GM23248 (cell line): ENCODE measurements at regions not wholly inside any gene's neighbourhood (a gene's known extent, or its start where the extent isn't known, plus 50 kb on each side); places are given as distances from the start of the nearest gene placed in this dataset.
A peak's percentile ranks its signal among the peaks of the same experiment; 100 is the strongest.

ENCODE experiments used
- DNase-seq: peaks from one replicate; pipeline ENCODE4 v3.0.0-alpha.2; 2015
- H2AFZ ChIP-seq: fragments of 200-600 bp; sonication (generic); 2 replicates; pipeline ENCODE4 v1.6.1; 2016; ENCODE audit warnings: antibody characterized with exemption
- H3F3A ChIP-seq: fragments of 200-600 bp; sonication (generic); 2 replicates; pipeline ENCODE4 v1.6.1; 2016; ENCODE audit warnings: mild to moderate bottlenecking, antibody characterized with exemption, mixed run types; ENCODE audit not compliant: insufficient read depth
- H3K27ac ChIP-seq: fragments of 200-600 bp; sonication (generic); 2 replicates; pipeline ENCODE4 v1.5.1; 2016; ENCODE audit warnings: mild to moderate bottlenecking
- H3K27me3 ChIP-seq: fragments of 200-600 bp; sonication (generic); replicated peaks from 2 replicates; pipeline ENCODE4 v1.6.1; 2016; ENCODE audit warnings: mild to moderate bottlenecking; ENCODE audit not compliant: insufficient read depth
- H3K36me3 ChIP-seq: fragments of 200-600 bp; sonication (generic); 2 replicates; pipeline ENCODE4 v1.6.1; 2016; ENCODE audit warnings: low read depth, mild to moderate bottlenecking
- H3K4me1 ChIP-seq: fragments of 200-600 bp; sonication (generic); 2 replicates; pipeline ENCODE4 v1.6.1; 2016; ENCODE audit warnings: mild to moderate bottlenecking; ENCODE audit not compliant: insufficient read depth
- H3K4me2 ChIP-seq: fragments of 200-600 bp; sonication (generic); one replicate; pipeline ENCODE4 v1.6.1; 2016; ENCODE audit warnings: mild to moderate bottlenecking; ENCODE audit not compliant: unreplicated experiment
- H3K4me3 ChIP-seq: fragments of 200-600 bp; sonication (generic); 2 replicates; pipeline ENCODE4 v1.5.1; 2016; ENCODE audit warnings: mild to moderate bottlenecking
- H3K79me2 ChIP-seq: fragments of 200-600 bp; sonication (generic); 2 replicates; pipeline ENCODE4 v1.6.1; 2016; ENCODE audit warnings: mild to moderate bottlenecking; ENCODE audit not compliant: insufficient read depth
- H3K9ac ChIP-seq: fragments of 200-600 bp; sonication (generic); 2 replicates; pipeline ENCODE4 v1.6.1; 2016; ENCODE audit warnings: mild to moderate bottlenecking
- H3K9me2 ChIP-seq: fragments of 200-600 bp; sonication (generic); 2 replicates; pipeline ENCODE4 v1.6.1; 2016; ENCODE audit warnings: mixed run types, mild to moderate bottlenecking, moderate library complexity; ENCODE audit not compliant: insufficient read depth
- H3K9me3 ChIP-seq: fragments of 200-600 bp; sonication (generic); one replicate; pipeline ENCODE4 v1.6.1; 2017; ENCODE audit warnings: low read depth
- H4K20me1 ChIP-seq: fragments of 200-600 bp; sonication (generic); 2 replicates; pipeline ENCODE4 v1.6.0; 2016; ENCODE audit not compliant: insufficient read depth
- EZH2 ChIP-seq: fragments of 200-600 bp; sonication (generic); IDR thresholded peaks from 2 replicates; pipeline ENCODE4 v1.6.1; 2018; ENCODE audit warnings: antibody characterized with exemption, mild to moderate bottlenecking; ENCODE audit not compliant: insufficient read depth, poor library complexity, severe bottlenecking
- EZH2phosphoT487 ChIP-seq: fragments of 200-600 bp; sonication (generic); IDR thresholded peaks from 2 replicates; pipeline ENCODE4 v1.6.1; 2018; ENCODE audit warnings: antibody characterized with exemption, moderate library complexity, mild to moderate bottlenecking, low read depth; ENCODE audit not compliant: insufficient read depth
- WGBS, 2 experiments: methylation state at CpG; one replicate each; pipeline ENCODE4 v1.1.6; 2015 to 2017; ENCODE audit warnings: low lambda C conversion rate in 2 of 2, low coverage in 1 of 2; ENCODE audit errors: missing lambda C conversion rate in 2 of 2; 5-methylcytosine and 5-hydroxymethylcytosine counted together
- in situ Hi-C: fragments of 300-500 bp; cut with MboI; formaldehyde crosslinking; loops from 2 replicates; pipeline ENCODE4 v1.15.0; 2020

DNA sequence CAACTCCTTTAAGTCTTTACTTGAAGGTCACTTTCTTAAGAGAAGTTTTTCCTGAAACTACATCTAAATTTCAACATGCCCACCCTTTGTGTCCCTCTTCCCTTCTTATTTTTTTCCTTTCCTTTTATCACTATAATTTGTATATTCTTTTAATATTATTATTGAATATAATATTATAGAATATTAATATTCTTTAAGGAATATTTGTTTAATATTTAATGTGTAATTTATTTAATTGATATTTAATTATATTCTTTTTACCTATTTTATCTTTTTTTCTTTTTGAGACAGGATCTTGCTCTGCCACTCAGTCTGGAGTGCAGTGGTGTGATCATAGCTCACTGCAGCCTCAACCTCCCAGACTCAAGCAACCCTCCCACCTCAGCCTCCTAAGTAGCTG is 114.8 kb downstream of the KDR start:
- in situ Hi-C loops = loop anchor here (25.0 kb wide), 1 partner anchor 552 kb away; no protein-coding TSS in a partner anchor
- TF ChIP-seq EZH2 = no peak
- TF ChIP-seq EZH2phosphoT487 = no peak

GRCh38 chr4:55008166-55009056 is 117.0 kb downstream of the KDR start:
- H3K36me3 ChIP-seq = no peaks in the 10 kb centered on the region
- H3F3A ChIP-seq = no peaks in the 10 kb centered on the region
- H3K4me2 ChIP-seq = no peak overlapping the region
- 70 to 76% methylated on average over 20 of the region's 20 CpGs for WGBS, 2 experiments
- H3K27ac ChIP-seq = no peak overlapping the region
- no peaks in the 10 kb centered on the region for H4K20me1 ChIP-seq
- H3K9me2 ChIP-seq = no peaks in the 10 kb centered on the region
- no peak overlapping the region for H3K4me3 ChIP-seq
- H2AFZ ChIP-seq = no peak overlapping the region
- H3K9me3 ChIP-seq = no peaks in the 10 kb centered on the region
- no peak overlapping the region for H3K9ac ChIP-seq
- DNase-seq = peak; percentile 24
- TF ChIP-seq EZH2 = no peak
- TF ChIP-seq EZH2phosphoT487 = no peak
- no peaks in the 10 kb centered on the region for H3K4me1 ChIP-seq
- no peaks in the 10 kb centered on the region for H3K79me2 ChIP-seq
- peaks cover 10% of the 10 kb centered on the region; the same call in 1 of the 2 replicates for H3K27me3 ChIP-seq
- in situ Hi-C loops = loop anchor here (25.0 kb wide), 1 partner anchor 554 kb away; no protein-coding TSS in a partner anchor

More for the DNA sequence above, 114.8 kb downstream of the KDR start:
- H4K20me1 ChIP-seq = no peaks in the 10 kb centered on the region
- no peak overlapping the region for H3K27ac ChIP-seq
- H3K9ac ChIP-seq = no peak overlapping the region
- H3K9me3 ChIP-seq = no peaks in the 10 kb centered on the region
- no peak overlapping the region for H2AFZ ChIP-seq
- no peaks in the 10 kb centered on the region for H3K79me2 ChIP-seq
- H3K4me3 ChIP-seq = no peak overlapping the region
- H3K36me3 ChIP-seq = no peaks in the 10 kb centered on the region
- H3F3A ChIP-seq = no peaks in the 10 kb centered on the region
- H3K4me1 ChIP-seq = no peaks in the 10 kb centered on the region
- no peak overlapping the region for H3K4me2 ChIP-seq
- no peak for DNase-seq
- H3K9me2 ChIP-seq = no peaks in the 10 kb centered on the region
- no peaks in the 10 kb centered on the region for H3K27me3 ChIP-seq

DNA sequence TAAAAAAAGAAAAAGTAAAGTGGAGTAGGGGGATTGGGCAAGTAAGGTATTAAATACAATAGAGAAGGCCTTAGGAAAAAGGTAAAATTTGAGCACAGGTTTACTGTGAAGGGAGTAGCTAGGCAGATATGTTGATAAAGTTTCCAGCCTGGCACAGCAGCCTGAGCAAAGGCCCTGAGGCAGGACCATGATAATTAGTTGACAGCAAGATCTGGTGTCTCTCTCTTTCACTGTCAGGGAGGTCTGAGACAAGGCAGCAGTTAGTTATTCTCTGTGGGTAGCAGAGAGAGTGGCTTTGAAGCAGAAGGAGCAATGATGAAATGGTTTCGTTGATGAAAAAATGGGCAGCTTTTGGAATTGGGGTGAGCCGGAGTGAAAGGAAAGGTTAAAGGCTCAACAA is 119.5 kb downstream of the KDR start:
- no peaks in the 10 kb centered on the region for H4K20me1 ChIP-seq
- no peak overlapping the region for H3K4me3 ChIP-seq
- TF ChIP-seq EZH2phosphoT487 (no peak), EZH2 (no peak)
- H3K4me1 ChIP-seq = no peaks in the 10 kb centered on the region
- H3K79me2 ChIP-seq = no peaks in the 10 kb centered on the region
- no peaks in the 10 kb centered on the region for H3K9me2 ChIP-seq
- no peaks in the 10 kb centered on the region for H3K9me3 ChIP-seq
- no peaks in the 10 kb centered on the region for H3F3A ChIP-seq
- H3K9ac ChIP-seq = no peak overlapping the region
- in situ Hi-C loops = loop anchor here (25.0 kb wide), 1 partner anchor 556 kb away; no protein-coding TSS in a partner anchor
- no peak overlapping the region for H3K27ac ChIP-seq
- WGBS, 2 experiments = 80 to 96% methylated on average over 2 of the region's 2 CpGs
- no peaks in the 10 kb centered on the region for H3K36me3 ChIP-seq
- H3K27me3 ChIP-seq = peaks cover 10% of the 10 kb centered on the region; the same call in 1 of the 2 replicates
- DNase-seq = no peak
- H2AFZ ChIP-seq = no peak overlapping the region
- H3K4me2 ChIP-seq = no peak overlapping the region

- TF ChIP-seq EZH2 (no peak), EZH2phosphoT487 (no peak)
Observed at GRCh38 chr4:55004831-55005230, 120.6 kb downstream of the KDR start.

More at GRCh38 chr4:55004831-55005230, 120.6 kb downstream of the KDR start:
- Histone ChIP-seq H3K9me2 (no peaks in the 10 kb centered on the region), H3K4me1 (no peaks in the 10 kb centered on the region), H2AFZ (no peak overlapping the region), H4K20me1 (no peaks in the 10 kb centered on the region), H3K9me3 (no peaks in the 10 kb centered on the region), H3K79me2 (no peaks in the 10 kb centered on the region), H3K4me2 (no peak overlapping the region), H3K27me3 (peaks cover 10% of the 10 kb centered on the region), H3K4me3 (no peak overlapping the region), H3K27ac (no peak overlapping the region), H3F3A (no peaks in the 10 kb centered on the region), H3K36me3 (no peaks in the 10 kb centered on the region), H3K9ac (no peak overlapping the region)
- 0 to 5% methylated on average over 1 of the region's 1 CpG for WGBS, 2 experiments
- DNase-seq = no peak
- in situ Hi-C loops = loop anchor here (25.0 kb wide), 1 partner anchor 557 kb away; no protein-coding TSS in a partner anchor
